Psoas muscle (tissue), 7 donors: ENCODE measurements at regions not wholly inside any gene's neighbourhood (a gene's known extent, or its start where the extent isn't known, plus 50 kb on each side); places are given as distances from the start of the nearest gene placed in this dataset.

Experiments
- ATAC-seq, 4 donors: fragments of 200-7000 bp; cut with Tn5 transposase; one replicate each; pipeline ENCODE4 v1.9.1; 2020; ENCODE audit warnings: moderate library complexity in 3 of 4, mild to moderate bottlenecking in 2 of 4
- DNase-seq, 2 donors: peaks; one replicate each; pipeline ENCODE4 v3.0.0-alpha.2; 2020
- H3K27ac ChIP-seq: fragments of 200-600 bp; one replicate; pipeline ENCODE4 v1.8.0; 2022
- H3K27me3 ChIP-seq, 3 donors: fragments of 200-600 bp in 1 of 3; one replicate each; pipeline versions ENCODE4 v1.6.1 to v1.8.0; 2013 to 2022; ENCODE audit warnings: low read length in 2 of 3, mild to moderate bottlenecking in 2 of 3, moderate library complexity in 1 of 3; ENCODE audit not compliant: insufficient read depth in 3 of 3
- H3K36me3 ChIP-seq, 2 donors: fragments of 200-600 bp in 1 of 2; one replicate each; pipeline versions ENCODE4 v1.6.1 to v1.8.0; 2013 to 2022; ENCODE audit warnings: low read depth in 1 of 2, mild to moderate bottlenecking in 1 of 2, moderate library complexity in 1 of 2; ENCODE audit not compliant: insufficient read depth in 1 of 2
- H3K4me1 ChIP-seq: fragments of 200-600 bp; one replicate; pipeline ENCODE4 v1.8.0; 2022
- H3K4me3 ChIP-seq: fragments of 200-600 bp; one replicate; pipeline ENCODE4 v1.8.0; 2022; ENCODE audit warnings: mild to moderate bottlenecking
- H3K9me3 ChIP-seq: fragments of 200-600 bp; one replicate; pipeline ENCODE4 v1.8.0; 2022
- WGBS, 3 donors: extraction: QIAGEN DNeasy Blood & Tissue Kit; methylation state at CpG; one replicate each; pipeline versions ENCODE4 v1.1.6 to v1.1.7; 2013; 5-methylcytosine and 5-hydroxymethylcytosine counted together
- intact Hi-C, 2 donors: fragments of 100-400 bp; cut with DNase I; formaldehyde crosslinking; loops; one replicate each; pipeline versions ENCODE4 v1.11.0 to v1.14.2; 2022
- TF ChIP-seq, protein P1 (sequence below): fragments of 200-600 bp; IDR thresholded peaks from one replicate; pipeline ENCODE4 v1.8.0; 2022; ENCODE audit warnings: antibody characterized with exemption
- donor health status: healthy with polysubstance abuse.
- donor health status: DM: no; HTN: no; CAD: no; lungs with moderate emphysema.
- donor health status: Bipolar disorder and iron deficiency.
- donor health status: healthy.
- donor health status: DM: yes; HTN: yes; CAD: no.
- donor health status: DM: no; HTN: no; CAD: no.
- donor health status: DM: yes; HTN: yes; CAD: no.

DNA sequence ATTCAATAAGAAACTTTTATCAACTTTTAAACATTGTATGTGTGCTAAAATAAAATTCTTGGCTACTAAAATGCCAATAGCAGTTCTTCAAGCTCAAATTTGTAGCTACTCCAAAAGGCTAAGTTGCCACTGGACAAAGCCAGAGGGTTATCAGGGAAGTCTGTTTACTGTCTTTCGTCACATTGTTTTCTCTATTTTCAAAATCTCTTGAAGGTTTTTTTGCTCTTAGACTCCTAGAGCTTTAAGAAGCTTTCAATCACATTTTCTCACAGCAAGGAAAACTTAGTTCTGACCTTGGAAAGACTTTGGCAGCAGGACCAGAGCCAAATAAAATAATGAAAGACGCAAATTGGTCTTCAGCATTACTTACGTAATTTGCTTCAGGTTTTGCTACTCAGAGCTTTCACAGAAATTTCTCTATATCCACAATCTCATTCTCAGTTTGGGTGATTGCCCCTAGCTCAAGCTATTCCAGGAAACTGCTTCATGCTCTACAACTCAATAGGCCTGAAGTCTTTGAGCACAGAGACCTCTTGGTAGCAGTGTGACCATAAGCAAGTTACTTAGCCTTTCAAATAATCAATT lies 257.7 kb downstream of the GABRG2 start:
- no peaks in the 10 kb centered on the region for H3K27me3 ChIP-seq
- TF ChIP-seq, protein P1, sequence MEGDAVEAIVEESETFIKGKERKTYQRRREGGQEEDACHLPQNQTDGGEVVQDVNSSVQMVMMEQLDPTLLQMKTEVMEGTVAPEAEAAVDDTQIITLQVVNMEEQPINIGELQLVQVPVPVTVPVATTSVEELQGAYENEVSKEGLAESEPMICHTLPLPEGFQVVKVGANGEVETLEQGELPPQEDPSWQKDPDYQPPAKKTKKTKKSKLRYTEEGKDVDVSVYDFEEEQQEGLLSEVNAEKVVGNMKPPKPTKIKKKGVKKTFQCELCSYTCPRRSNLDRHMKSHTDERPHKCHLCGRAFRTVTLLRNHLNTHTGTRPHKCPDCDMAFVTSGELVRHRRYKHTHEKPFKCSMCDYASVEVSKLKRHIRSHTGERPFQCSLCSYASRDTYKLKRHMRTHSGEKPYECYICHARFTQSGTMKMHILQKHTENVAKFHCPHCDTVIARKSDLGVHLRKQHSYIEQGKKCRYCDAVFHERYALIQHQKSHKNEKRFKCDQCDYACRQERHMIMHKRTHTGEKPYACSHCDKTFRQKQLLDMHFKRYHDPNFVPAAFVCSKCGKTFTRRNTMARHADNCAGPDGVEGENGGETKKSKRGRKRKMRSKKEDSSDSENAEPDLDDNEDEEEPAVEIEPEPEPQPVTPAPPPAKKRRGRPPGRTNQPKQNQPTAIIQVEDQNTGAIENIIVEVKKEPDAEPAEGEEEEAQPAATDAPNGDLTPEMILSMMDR = no peak
- DNase-seq = no peak
- no peak overlapping the region for H3K27ac ChIP-seq
- H3K36me3 ChIP-seq = no peaks in the 10 kb centered on the region
- no peaks in the 10 kb centered on the region for H3K9me3 ChIP-seq
- intact Hi-C loops = no loop called here
- WGBS, 3 donors = 40 to 48% (median 48%) methylated on average over 3 of the region's 3 CpGs
- no peaks in the 10 kb centered on the region for H3K4me1 ChIP-seq
- no peak for ATAC-seq
- no peak overlapping the region for H3K4me3 ChIP-seq

DNA sequence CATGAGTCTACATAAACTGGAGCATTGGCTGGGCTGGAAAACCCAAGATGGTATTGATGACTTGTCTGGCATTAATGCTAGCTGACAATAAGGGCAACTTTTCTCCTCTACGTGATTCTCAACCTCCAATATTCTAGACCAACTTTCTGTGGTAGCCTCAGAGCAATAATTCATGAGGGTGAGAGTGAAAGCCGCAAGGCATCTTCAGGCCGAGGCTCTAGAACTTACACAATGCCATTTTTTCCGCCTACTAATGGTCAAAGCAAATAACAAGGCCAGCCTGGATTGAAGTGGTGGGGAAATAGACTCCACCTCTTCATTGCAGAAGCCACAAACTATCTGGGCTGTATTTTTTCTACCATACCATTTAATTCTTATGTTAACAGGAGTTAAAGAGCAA lies 267.4 kb downstream of the GABRG2 start:
- no peak for DNase-seq
- ATAC-seq = no peak
- intact Hi-C loops = no loop called here
- H3K4me1 ChIP-seq = no peaks in the 10 kb centered on the region
- H3K9me3 ChIP-seq = no peaks in the 10 kb centered on the region
- H3K27ac ChIP-seq = no peak overlapping the region
- TF ChIP-seq, protein P1 = no peak
- no peaks in the 10 kb centered on the region for H3K36me3 ChIP-seq
- no peaks in the 10 kb centered on the region for H3K27me3 ChIP-seq
- 81 to 86% (median 86%) methylated on average over 4 of the region's 4 CpGs for WGBS, 3 donors
- H3K4me3 ChIP-seq = no peak overlapping the region

DNA sequence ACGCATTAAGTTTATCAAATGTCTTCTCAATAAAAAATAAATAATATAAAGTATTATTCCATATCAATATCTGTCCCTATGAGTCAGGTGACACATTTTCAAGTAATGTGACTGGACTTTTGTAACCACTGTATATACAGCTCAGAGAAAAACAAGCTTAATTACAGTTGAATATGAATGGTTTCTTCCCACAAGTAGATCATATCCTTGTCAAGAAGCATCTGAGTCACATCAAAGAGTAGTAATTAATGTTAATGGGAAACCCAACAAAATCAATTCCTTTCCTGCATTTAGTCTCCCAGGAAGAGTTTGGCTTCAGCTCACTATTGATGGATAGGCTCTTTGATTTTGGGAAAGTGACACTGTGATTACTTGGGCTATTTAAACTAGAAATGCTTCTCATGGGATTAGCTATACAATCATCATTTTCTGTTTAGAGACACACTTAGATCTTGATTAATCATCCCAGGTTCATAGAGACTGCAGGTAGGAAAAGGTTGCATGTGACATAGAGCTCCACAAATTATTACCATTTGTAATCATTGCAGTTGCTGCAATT lies 292.9 kb downstream of the GABRG2 start:
- intact Hi-C loops = no loop called here
- Histone ChIP-seq H3K4me1 (no peaks in the 10 kb centered on the region), H3K27me3 (no peaks in the 10 kb centered on the region), H3K36me3 (no peaks in the 10 kb centered on the region), H3K9me3 (no peaks in the 10 kb centered on the region), H3K4me3 (no peak overlapping the region), H3K27ac (no peak overlapping the region)
- 0 to 92% (median 0%) methylated on average over 1 of the region's 1 CpG for WGBS, 3 donors
- no peak for DNase-seq
- no peak for ATAC-seq
- TF ChIP-seq, protein P1 = no peak

DNA sequence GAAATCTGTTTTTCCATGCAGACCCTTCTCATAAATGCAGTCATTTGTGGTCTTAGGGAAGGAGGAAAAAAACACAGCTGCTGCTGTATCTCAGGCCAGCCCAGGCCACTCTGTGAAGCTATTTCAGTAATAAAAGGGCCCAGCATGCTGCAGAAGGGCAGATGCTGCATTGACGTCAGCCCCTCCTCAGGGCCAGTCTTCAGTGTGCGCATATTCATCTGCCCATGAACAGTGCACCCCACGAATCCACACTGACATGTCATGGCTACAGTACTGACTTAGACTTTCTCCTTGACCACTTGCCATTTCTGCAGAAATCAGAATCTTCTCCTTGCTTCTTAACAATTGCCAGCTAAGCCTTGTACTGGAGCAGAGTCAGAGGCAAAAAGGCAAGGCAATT lies 304.7 kb downstream of the GABRG2 start:
- WGBS, 3 donors = 22 to 36% (median 25%) methylated on average over 3 of the region's 3 CpGs
- no peak overlapping the region for H3K27ac ChIP-seq
- H3K4me1 ChIP-seq = no peaks in the 10 kb centered on the region
- H3K27me3 ChIP-seq = no peaks in the 10 kb centered on the region
- TF ChIP-seq, protein P1 = no peak
- no peak for DNase-seq
- no peaks in the 10 kb centered on the region for H3K9me3 ChIP-seq
- ATAC-seq = no peak
- intact Hi-C loops = no loop called here
- H3K4me3 ChIP-seq = no peak overlapping the region
- no peaks in the 10 kb centered on the region for H3K36me3 ChIP-seq

DNA sequence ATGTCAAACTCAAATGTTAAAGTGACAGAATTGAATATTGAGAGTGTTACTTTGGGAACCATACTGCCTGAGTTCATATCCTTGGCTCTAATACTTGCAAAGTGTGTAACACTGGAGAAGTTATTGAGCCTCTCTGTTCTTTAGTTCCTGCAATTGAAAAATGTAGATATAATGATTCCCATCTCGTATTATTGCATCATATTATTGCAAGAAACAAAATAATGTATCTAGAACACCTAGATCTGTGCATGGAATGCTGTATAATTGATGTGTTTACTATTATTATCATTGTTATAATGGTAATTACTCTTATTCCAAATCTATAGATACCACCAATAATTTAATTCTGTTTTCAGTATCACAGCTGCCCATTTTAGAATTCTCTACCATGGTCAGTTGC lies 310.3 kb downstream of the GABRG2 start:
- H3K9me3 ChIP-seq = no peaks in the 10 kb centered on the region
- no peak for DNase-seq
- H3K36me3 ChIP-seq = no peaks in the 10 kb centered on the region
- H3K4me3 ChIP-seq = no peak overlapping the region
- H3K27ac ChIP-seq = no peak overlapping the region
- TF ChIP-seq, protein P1 = no peak
- H3K27me3 ChIP-seq = no peaks in the 10 kb centered on the region
- WGBS, 3 donors = 22 to 41% (median 30%) methylated on average over 1 of the region's 1 CpG
- intact Hi-C loops = no loop called here
- no peak for ATAC-seq
- no peaks in the 10 kb centered on the region for H3K4me1 ChIP-seq
